H54 (cell line): ENCODE measurements at regions not wholly inside any gene's neighbourhood (a gene's known extent, or its start where the extent isn't known, plus 50 kb on each side); places are given as distances from the start of the nearest gene placed in this dataset.

Source experiments
- DNase-seq: peaks from one replicate; pipeline ENCODE4 v3.0.0; 2011; ENCODE audit warnings: low spot score, mixed read lengths; ENCODE audit not compliant: insufficient read length
- FAIRE-seq: peaks from 3 replicates; lab custom pipeline; 2011; peaks lifted over from hg19 to GRCh38; lab: Jason Lieb, UNC
- POLR2A ChIP-seq: IDR thresholded peaks from 2 replicates; pipeline ENCODE4 v1.6.1; 2011; ENCODE audit warnings: low read depth, mild to moderate bottlenecking, low read length

- FAIRE-seq (no peak), DNase-seq (peak; percentile 0)
- TF ChIP-seq POLR2A: no peak
Measured at GRCh38 chr6:120608826-120609225, 725.5 kb downstream of the TBC1D32 start.

GRCh38 chr6:120606743-120607142 lies 727.5 kb downstream of the TBC1D32 start:
- FAIRE-seq: no peak
- TF ChIP-seq POLR2A: no peak
- no peak for DNase-seq

- FAIRE-seq (no peak), DNase-seq (no peak)
- no peak for TF ChIP-seq POLR2A
Measured at GRCh38 chr6:120604510-120604909, 729.8 kb downstream of the TBC1D32 start.

GRCh38 chr6:120590611-120591010 lies 743.7 kb downstream of the TBC1D32 start:
- DNase-seq (no peak), FAIRE-seq (no peak)
- TF ChIP-seq POLR2A: no peak

GRCh38 chr6:120588424-120588823 lies 745.9 kb downstream of the TBC1D32 start:
- no peak for FAIRE-seq
- TF ChIP-seq POLR2A: no peak
- DNase-seq: no peak

GRCh38 chr6:120587381-120587780 lies 746.9 kb downstream of the TBC1D32 start:
- no peak for FAIRE-seq
- no peak for DNase-seq
- no peak for TF ChIP-seq POLR2A

GRCh38 chr6:120584111-120584760 lies 750.0 kb downstream of the TBC1D32 start:
- DNase-seq: no peak

GRCh38 chr6:120576061-120576460 lies 758.2 kb downstream of the TBC1D32 start:
- DNase-seq (no peak), FAIRE-seq (no peak)
- TF ChIP-seq POLR2A: no peak

More at GRCh38 chr6:120584111-120584760, 750.0 kb downstream of the TBC1D32 start:
- no peak for FAIRE-seq
- no peak for TF ChIP-seq POLR2A

- FAIRE-seq: no peak
- no peak for DNase-seq
- TF ChIP-seq POLR2A: no peak
Measured at GRCh38 chr6:120569714-120570113, 764.6 kb downstream of the TBC1D32 start.

GRCh38 chr6:120564779-120565178 lies 769.5 kb downstream of the TBC1D32 start:
- no peak for TF ChIP-seq POLR2A
- DNase-seq: no peak
- FAIRE-seq: no peak

- FAIRE-seq (no peak), DNase-seq (no peak)
- no peak for TF ChIP-seq POLR2A
Measured at GRCh38 chr6:120558294-120558693, 776.0 kb downstream of the TBC1D32 start.

GRCh38 chr6:120557554-120557953 lies 776.7 kb downstream of the TBC1D32 start:
- no peak for TF ChIP-seq POLR2A
- FAIRE-seq (no peak), DNase-seq (no peak)

GRCh38 chr6:120556491-120556890 lies 777.8 kb downstream of the TBC1D32 start:
- no peak for DNase-seq
- TF ChIP-seq POLR2A: no peak
- no peak for FAIRE-seq

GRCh38 chr6:120553353-120553752 lies 780.9 kb downstream of the TBC1D32 start:
- no peak for TF ChIP-seq POLR2A
- no peak for DNase-seq
- FAIRE-seq: no peak

GRCh38 chr6:120545353-120545752 lies 788.9 kb downstream of the TBC1D32 start:
- no peak for TF ChIP-seq POLR2A
- DNase-seq: no peak
- no peak for FAIRE-seq
